DOHH2 (cell line): ENCODE measurements at regions not wholly inside any gene's neighbourhood (a gene's known extent, or its start where the extent isn't known, plus 50 kb on each side); places are given as distances from the start of the nearest gene placed in this dataset.

ENCODE experiments used
- H3F3A ChIP-seq: fragments of 200-600 bp; sonication (generic), shearing (Covaris generic); 2 replicates; pipeline ENCODE4 v1.6.0; 2016; ENCODE audit warnings: antibody characterized with exemption, mild to moderate bottlenecking; ENCODE audit not compliant: control insufficient read depth, insufficient read depth
- H3K27ac ChIP-seq: fragments of 200-600 bp; sonication (generic); 2 replicates; pipeline ENCODE4 v1.5.1; 2014; ENCODE audit warnings: low read depth, mild to moderate bottlenecking, low read length, moderate library complexity
- H3K27me3 ChIP-seq: fragments of 200-600 bp; sonication (generic); 2 replicates; pipeline ENCODE4 v1.6.1; 2014; ENCODE audit warnings: mild to moderate bottlenecking, low read length, mixed read lengths; ENCODE audit not compliant: control insufficient read depth
- H3K36me3 ChIP-seq: fragments of 200-600 bp; sonication (generic); 2 replicates; pipeline ENCODE4 v1.6.1; 2014; ENCODE audit warnings: mild to moderate bottlenecking, low read length, moderate library complexity, mixed read lengths; ENCODE audit not compliant: control insufficient read depth
- H3K4me1 ChIP-seq: fragments of 200-600 bp; sonication (generic); 2 replicates; pipeline ENCODE4 v1.6.1; 2014; ENCODE audit warnings: mild to moderate bottlenecking, low read length, mixed read lengths; ENCODE audit not compliant: control insufficient read depth
- H3K4me2 ChIP-seq: fragments of 200-600 bp; sonication (generic); 2 replicates; pipeline ENCODE4 v1.6.0; 2014; ENCODE audit warnings: mild to moderate bottlenecking, low read length, moderate library complexity
- H3K4me3 ChIP-seq: fragments of 200-600 bp; sonication (generic); 2 replicates; pipeline ENCODE4 v1.5.1; 2014; ENCODE audit warnings: mild to moderate bottlenecking, low read length, mixed read lengths
- H3K79me2 ChIP-seq: fragments of 200-600 bp; sonication (generic); 2 replicates; pipeline ENCODE4 v1.6.1; 2014; ENCODE audit warnings: mild to moderate bottlenecking, low read length, mixed read lengths; ENCODE audit not compliant: control insufficient read depth
- H3K9me2 ChIP-seq: fragments of 200-600 bp; sonication (generic); replicated peaks from 2 replicates; pipeline ENCODE4 v1.6.1; 2014; ENCODE audit warnings: mild to moderate bottlenecking, low read length, mixed read lengths; ENCODE audit not compliant: control insufficient read depth
- H3K9me3 ChIP-seq: fragments of 200-600 bp; sonication (generic); 2 replicates; pipeline ENCODE4 v1.6.1; 2014; ENCODE audit warnings: antibody characterized with exemption, low read length, mixed read lengths; ENCODE audit not compliant: control insufficient read depth, insufficient read depth
- H4K20me1 ChIP-seq: fragments of 200-600 bp; sonication (generic); 2 replicates; pipeline ENCODE4 v1.6.0; 2014; ENCODE audit warnings: low read depth, mild to moderate bottlenecking, antibody characterized with exemption, low read length, moderate library complexity; ENCODE audit not compliant: control insufficient read depth, insufficient read depth
- EZH2phosphoT487 ChIP-seq: fragments of 200-600 bp; sonication (generic); IDR thresholded peaks from 2 replicates; pipeline ENCODE4 v1.6.1; 2017; ENCODE audit warnings: borderline replicate concordance, mild to moderate bottlenecking, antibody characterized with exemption, low read length, moderate library complexity, mixed read lengths
- TF ChIP-seq, protein P1 (sequence below): fragments of 200-600 bp; sonication (generic); IDR thresholded peaks from one replicate; pipeline ENCODE4 v1.5.1; 2014; ENCODE audit warnings: antibody characterized with exemption, mild to moderate bottlenecking, low read depth, low read length; ENCODE audit not compliant: poor library complexity, severe bottlenecking

DNA sequence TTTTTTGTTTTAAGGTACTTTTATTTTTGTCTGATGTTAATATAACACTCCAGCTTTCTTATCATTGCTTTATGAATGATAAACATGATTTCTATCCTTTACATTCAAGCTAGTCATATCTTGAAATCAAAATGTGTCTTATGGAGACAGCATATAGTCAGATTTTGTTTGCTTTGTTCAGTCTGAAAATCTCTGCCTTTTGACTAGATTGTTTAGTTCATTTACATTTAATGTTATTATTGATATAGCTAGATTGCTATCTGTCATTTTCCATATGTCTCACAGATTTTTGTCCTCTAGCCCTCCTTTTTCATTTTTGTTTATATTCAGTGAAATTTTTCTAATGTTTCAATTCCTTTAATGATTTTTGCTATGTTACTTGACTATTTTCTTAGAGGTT is 332.8 kb downstream of the SMOC2 start:
- TF ChIP-seq, protein P1, sequence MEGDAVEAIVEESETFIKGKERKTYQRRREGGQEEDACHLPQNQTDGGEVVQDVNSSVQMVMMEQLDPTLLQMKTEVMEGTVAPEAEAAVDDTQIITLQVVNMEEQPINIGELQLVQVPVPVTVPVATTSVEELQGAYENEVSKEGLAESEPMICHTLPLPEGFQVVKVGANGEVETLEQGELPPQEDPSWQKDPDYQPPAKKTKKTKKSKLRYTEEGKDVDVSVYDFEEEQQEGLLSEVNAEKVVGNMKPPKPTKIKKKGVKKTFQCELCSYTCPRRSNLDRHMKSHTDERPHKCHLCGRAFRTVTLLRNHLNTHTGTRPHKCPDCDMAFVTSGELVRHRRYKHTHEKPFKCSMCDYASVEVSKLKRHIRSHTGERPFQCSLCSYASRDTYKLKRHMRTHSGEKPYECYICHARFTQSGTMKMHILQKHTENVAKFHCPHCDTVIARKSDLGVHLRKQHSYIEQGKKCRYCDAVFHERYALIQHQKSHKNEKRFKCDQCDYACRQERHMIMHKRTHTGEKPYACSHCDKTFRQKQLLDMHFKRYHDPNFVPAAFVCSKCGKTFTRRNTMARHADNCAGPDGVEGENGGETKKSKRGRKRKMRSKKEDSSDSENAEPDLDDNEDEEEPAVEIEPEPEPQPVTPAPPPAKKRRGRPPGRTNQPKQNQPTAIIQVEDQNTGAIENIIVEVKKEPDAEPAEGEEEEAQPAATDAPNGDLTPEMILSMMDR = no peak
- no peak for TF ChIP-seq EZH2phosphoT487
- Histone ChIP-seq H3K9me2 (no peaks in the 10 kb centered on the region), H3K4me1 (no peaks in the 10 kb centered on the region), H3F3A (no peaks in the 10 kb centered on the region), H4K20me1 (no peaks in the 10 kb centered on the region), H3K4me3 (no peak overlapping the region), H3K9me3 (peaks cover 9% of the 10 kb centered on the region), H3K27me3 (no peaks in the 10 kb centered on the region), H3K79me2 (no peaks in the 10 kb centered on the region), H3K4me2 (no peak overlapping the region), H3K36me3 (no peaks in the 10 kb centered on the region), H3K27ac (no peak overlapping the region)

DNA sequence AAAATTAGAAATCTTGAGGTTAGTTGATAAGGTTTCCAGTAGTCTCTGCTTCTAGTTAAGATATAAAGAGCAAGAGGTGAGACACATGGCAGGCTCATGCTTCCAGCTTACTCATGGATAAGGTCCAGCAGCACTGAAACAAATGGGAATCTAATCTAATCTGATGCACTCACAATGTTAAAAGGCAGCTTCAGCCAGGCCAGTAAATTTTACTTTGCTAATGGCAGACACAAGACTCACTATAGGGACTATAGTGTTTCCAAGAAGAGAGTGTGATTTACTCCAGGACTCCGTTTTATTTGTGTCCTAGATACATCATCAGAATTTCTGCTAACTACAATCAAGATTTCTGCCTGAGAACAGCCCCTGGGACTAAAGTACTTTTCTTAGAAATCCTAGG is 324.8 kb downstream of the SMOC2 start:
- no peak overlapping the region for H3K27ac ChIP-seq
- H3K27me3 ChIP-seq = no peaks in the 10 kb centered on the region
- no peaks in the 10 kb centered on the region for H3K9me2 ChIP-seq
- no peak for TF ChIP-seq EZH2phosphoT487
- TF ChIP-seq, protein P1 = no peak
- no peak overlapping the region for H3K4me3 ChIP-seq
- H3K79me2 ChIP-seq = no peaks in the 10 kb centered on the region
- no peaks in the 10 kb centered on the region for H3K4me1 ChIP-seq
- H3K9me3 ChIP-seq = no peaks in the 10 kb centered on the region; the same call in 1 of the 2 replicates
- no peaks in the 10 kb centered on the region for H4K20me1 ChIP-seq
- no peaks in the 10 kb centered on the region for H3F3A ChIP-seq
- H3K4me2 ChIP-seq = no peak overlapping the region
- no peaks in the 10 kb centered on the region for H3K36me3 ChIP-seq

DNA sequence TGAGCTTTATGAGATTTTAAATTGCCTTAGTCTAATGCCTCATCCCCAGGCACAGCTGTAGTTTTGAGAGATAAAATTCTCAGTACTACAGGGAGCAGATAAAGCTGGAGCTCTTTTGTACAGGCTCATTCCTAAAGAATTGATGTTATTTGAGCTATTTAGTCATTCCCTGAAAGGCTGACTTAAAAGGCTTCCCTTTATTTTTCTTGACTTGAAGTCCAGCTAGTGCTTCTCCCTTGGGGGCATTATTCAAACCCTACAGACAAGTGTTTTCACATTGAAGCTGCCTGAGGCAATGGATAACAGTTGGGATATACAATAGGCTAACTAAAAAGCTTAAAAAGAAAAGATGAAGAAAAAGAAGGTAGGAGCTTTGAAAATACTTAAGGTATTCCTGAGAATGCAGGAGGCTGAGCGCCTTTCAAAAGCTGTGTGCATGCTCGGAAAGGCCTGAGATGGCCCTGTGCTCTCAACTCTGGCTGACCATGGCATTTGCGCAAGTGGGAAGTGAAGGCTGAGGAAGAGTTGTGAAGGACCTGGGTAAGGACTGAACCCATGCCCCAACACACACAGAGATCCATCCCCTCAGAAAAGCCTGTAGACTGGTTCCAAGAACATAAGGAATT is 315.1 kb downstream of the SMOC2 start:
- Histone ChIP-seq H3K27ac (no peak overlapping the region), H3F3A (no peaks in the 10 kb centered on the region), H3K4me1 (no peaks in the 10 kb centered on the region), H3K4me3 (no peak overlapping the region), H3K36me3 (no peaks in the 10 kb centered on the region), H3K79me2 (no peaks in the 10 kb centered on the region), H3K9me3 (no peaks in the 10 kb centered on the region), H4K20me1 (no peaks in the 10 kb centered on the region), H3K4me2 (no peak overlapping the region), H3K27me3 (no peaks in the 10 kb centered on the region), H3K9me2 (no peaks in the 10 kb centered on the region)
- TF ChIP-seq, protein P1 = no peak
